NCI-H1048 (cell line): ENCODE measurements at regions not wholly inside any gene's neighbourhood (a gene's known extent, or its start where the extent isn't known, plus 50 kb on each side); places are given as distances from the start of the nearest gene placed in this dataset.

Experiments
- DNase-seq: peaks from one replicate; lab custom pipeline; 2025; lab: John Stamatoyannopoulos, UW

GRCh38 chr4:38601916-38602291 lies 62.1 kb upstream of the KLF3 start:
- DNase-seq, result no peak

GRCh38 chr4:38603652-38604051 lies 60.3 kb upstream of the KLF3 start:
- DNase-seq, result no peak

GRCh38 chr4:38605181-38605752 lies 58.7 kb upstream of the KLF3 start:
- no peak for DNase-seq

- DNase-seq, result no peak
Observed at GRCh38 chr4:38605753-38606586, 58.0 kb upstream of the KLF3 start.

GRCh38 chr4:38606587-38606905 lies 57.5 kb upstream of the KLF3 start:
- no peak for DNase-seq

- no peak for DNase-seq
Observed at GRCh38 chr4:38609614-38610013, 54.4 kb upstream of the KLF3 start.

GRCh38 chr4:38610521-38610920 lies 53.5 kb upstream of the KLF3 start:
- DNase-seq, result no peak

- DNase-seq, result no peak
Observed at GRCh38 chr4:38610966-38611431, 53.0 kb upstream of the KLF3 start.

- no peak for DNase-seq
Observed at GRCh38 chr4:38611676-38612075, 52.3 kb upstream of the KLF3 start.

GRCh38 chr4:38612646-38613414 lies 51.2 kb upstream of the KLF3 start:
- DNase-seq, result no peak
